ENCODE measurements at regions not wholly inside any gene's neighbourhood (a gene's known extent, or its start where the extent isn't known, plus 50 kb on each side); places are given as distances from the start of the nearest gene placed in this dataset.

DNA sequence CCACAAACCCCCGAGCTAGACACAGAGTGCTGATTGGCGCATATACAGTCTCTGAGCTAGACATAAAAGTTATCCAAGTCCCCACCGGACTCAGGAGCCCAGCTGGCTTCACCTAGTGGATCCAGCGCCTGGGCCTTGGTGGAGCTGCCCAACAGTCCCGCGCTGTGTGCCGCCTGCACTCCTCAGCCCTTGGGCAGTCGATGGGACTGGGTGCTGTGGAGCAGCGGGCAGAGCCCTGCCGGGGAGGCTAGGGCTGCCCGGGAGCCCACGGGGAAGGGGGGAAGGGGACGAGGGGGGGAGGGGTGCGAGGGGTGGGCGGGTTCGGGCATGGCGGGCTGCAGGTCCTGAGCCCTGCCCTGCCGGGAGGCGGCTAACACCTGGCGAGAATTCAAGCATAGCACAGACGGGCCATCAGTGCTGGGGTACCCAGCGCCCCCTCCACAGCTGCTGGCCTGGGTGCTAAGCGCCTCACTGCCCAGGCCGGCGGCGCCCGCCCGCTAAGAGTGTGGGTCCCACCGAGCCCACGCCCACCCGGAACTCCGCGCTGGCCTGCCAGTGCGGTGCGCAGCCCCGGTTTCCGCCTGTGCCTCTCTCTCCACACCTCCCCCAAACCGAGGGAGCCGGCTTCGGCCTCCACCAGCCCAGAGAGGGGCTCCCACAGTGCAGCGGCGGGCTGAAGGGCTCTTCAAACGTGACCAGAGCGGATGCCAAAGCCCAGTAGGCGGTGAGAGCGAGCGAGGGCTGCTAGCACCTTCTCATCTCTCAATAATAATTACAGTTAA, 391.2 kb upstream of the NUDT12 start:
- no peaks in the 10 kb centered on the region for H3K4me1 ChIP-seq (ENCODE audit: low read depth)
- no peak overlapping the region for H3K4me3 ChIP-seq
- H3K27ac ChIP-seq, result no peak overlapping the region
- no peaks in the 10 kb centered on the region for H3K9me3 ChIP-seq (ENCODE audit: low read depth)
- TF ChIP-seq, protein P1, sequence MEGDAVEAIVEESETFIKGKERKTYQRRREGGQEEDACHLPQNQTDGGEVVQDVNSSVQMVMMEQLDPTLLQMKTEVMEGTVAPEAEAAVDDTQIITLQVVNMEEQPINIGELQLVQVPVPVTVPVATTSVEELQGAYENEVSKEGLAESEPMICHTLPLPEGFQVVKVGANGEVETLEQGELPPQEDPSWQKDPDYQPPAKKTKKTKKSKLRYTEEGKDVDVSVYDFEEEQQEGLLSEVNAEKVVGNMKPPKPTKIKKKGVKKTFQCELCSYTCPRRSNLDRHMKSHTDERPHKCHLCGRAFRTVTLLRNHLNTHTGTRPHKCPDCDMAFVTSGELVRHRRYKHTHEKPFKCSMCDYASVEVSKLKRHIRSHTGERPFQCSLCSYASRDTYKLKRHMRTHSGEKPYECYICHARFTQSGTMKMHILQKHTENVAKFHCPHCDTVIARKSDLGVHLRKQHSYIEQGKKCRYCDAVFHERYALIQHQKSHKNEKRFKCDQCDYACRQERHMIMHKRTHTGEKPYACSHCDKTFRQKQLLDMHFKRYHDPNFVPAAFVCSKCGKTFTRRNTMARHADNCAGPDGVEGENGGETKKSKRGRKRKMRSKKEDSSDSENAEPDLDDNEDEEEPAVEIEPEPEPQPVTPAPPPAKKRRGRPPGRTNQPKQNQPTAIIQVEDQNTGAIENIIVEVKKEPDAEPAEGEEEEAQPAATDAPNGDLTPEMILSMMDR (IDR thresholded peaks at IDR 0.05; ENCODE audit: low read depth, low read length), result no peak
- no peaks in the 10 kb centered on the region for H3K27me3 ChIP-seq
- no peak for DNase-seq (ENCODE audit: low read depth in 1 of 2, low spot score in 1 of 2)
- H3K36me3 ChIP-seq, result no peaks in the 10 kb centered on the region

DNA sequence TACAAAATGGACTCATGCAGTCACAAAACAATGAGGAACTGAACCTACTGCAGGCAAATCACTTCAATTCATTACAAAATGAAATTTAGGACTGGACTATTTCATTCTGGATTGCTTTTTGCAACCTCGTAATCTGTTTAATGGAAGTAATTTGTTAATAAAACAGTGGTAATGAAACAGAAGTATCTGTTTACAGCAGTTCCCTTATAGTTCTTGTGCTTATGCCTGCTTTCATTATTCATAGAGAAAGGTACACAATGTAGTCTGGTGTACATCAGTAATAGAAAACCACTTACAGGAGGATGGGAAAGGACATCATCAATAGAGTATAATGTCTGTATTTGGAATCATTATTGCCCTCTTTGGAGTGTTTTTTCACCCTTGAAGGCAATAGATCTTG, 389.2 kb upstream of the NUDT12 start:
- TF ChIP-seq, protein P1 (IDR thresholded peaks at IDR 0.05; ENCODE audit: low read depth, low read length), result no peak
- no peak for DNase-seq (ENCODE audit: low read depth in 1 of 2, low spot score in 1 of 2)
- no peak overlapping the region for H3K27ac ChIP-seq
- no peaks in the 10 kb centered on the region for H3K4me1 ChIP-seq (ENCODE audit: low read depth)
- H3K27me3 ChIP-seq, result no peaks in the 10 kb centered on the region
- no peaks in the 10 kb centered on the region for H3K36me3 ChIP-seq
- no peaks in the 10 kb centered on the region for H3K9me3 ChIP-seq (ENCODE audit: low read depth)
- H3K4me3 ChIP-seq, result no peak overlapping the region

DNA sequence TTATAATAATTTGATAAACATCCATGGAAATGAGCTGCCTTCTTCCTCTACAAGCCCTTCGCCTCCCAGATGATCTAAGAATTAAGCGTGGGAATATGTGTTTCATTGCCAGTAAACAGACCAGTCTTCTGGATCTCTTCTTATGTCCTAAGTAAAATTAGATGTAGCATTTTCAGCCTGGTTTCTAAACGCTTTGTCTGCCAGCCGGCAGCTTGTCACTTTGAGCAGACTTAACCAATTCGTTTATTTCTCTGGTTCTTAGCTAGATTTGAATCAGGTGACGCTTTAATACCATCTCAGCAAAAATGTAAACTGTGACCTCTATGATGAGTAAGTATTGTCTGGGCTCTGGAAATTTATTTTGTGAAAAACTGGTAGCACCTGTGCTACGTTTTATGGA, 380.6 kb upstream of the NUDT12 start:
- TF ChIP-seq, protein P1 (IDR thresholded peaks at IDR 0.05; ENCODE audit: low read depth, low read length), result no peak
- no peaks in the 10 kb centered on the region for H3K9me3 ChIP-seq (ENCODE audit: low read depth)

DNA sequence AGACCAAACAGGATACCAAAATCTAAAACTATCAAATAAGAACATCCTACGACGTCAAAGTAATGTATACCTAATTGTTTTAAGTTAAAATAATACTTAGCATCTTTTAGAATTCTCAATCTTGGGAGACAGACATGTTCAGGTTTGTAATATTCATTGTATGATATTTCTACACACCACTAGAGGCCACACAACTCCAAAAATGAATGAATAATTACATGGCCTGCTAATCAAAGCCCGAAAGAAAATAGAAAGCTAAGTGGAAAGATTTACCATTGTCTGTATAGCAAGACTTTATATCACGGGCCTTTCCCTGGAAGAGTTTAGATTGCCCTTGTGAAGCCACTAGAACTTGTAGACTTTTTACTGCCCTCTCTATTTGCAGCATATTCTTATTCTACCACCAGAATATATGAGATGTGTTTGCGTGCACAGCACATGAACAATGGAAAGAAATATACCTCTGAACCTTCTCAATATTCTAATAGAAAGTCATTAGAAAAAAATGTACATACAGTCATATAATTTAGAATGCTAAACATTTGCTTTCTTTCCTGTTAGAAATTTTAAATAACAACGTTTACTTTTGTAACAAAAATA, 380.1 kb upstream of the NUDT12 start:
- Histone ChIP-seq H3K36me3 (no peaks in the 10 kb centered on the region), H3K27me3 (no peaks in the 10 kb centered on the region), H3K4me1 (ENCODE audit: low read depth) (no peaks in the 10 kb centered on the region), H3K4me3 (no peak overlapping the region), H3K27ac (no peak overlapping the region), H3K9me3 (ENCODE audit: low read depth) (no peaks in the 10 kb centered on the region)
- TF ChIP-seq, protein P1 (IDR thresholded peaks at IDR 0.05; ENCODE audit: low read depth, low read length), result no peak
- DNase-seq (ENCODE audit: low read depth in 1 of 2, low spot score in 1 of 2), result no peak

More for the DNA sequence above, 380.6 kb upstream of the NUDT12 start:
- H3K27ac ChIP-seq, result no peak overlapping the region
- H3K27me3 ChIP-seq, result no peaks in the 10 kb centered on the region
- no peak overlapping the region for H3K4me3 ChIP-seq
- no peak for DNase-seq (ENCODE audit: low read depth in 1 of 2, low spot score in 1 of 2)
- no peaks in the 10 kb centered on the region for H3K36me3 ChIP-seq
- H3K4me1 ChIP-seq (ENCODE audit: low read depth), result no peaks in the 10 kb centered on the region

DNA sequence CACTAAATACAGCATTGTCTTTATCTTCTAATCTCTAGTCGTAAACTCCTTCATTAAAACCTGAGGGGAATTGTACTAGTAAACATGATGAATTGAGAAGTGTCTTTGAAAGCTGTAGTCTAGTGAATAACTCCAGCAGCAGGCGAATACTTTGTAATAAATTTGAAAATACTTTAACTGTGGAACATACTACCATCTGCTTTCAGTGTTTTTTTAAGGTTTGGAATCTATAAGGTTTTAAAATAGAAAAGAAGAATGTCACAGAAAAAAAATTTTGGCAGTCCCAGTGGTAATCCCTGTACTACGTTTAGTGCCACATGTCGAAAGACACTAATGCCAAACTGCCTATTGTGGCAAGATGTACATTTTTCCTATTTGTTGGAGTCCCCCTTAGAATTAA, 379.0 kb upstream of the NUDT12 start:
- H3K36me3 ChIP-seq, result no peaks in the 10 kb centered on the region
- no peak for DNase-seq (ENCODE audit: low read depth in 1 of 2, low spot score in 1 of 2)

More for the DNA sequence above, 379.0 kb upstream of the NUDT12 start:
- Histone ChIP-seq H3K9me3 (ENCODE audit: low read depth) (no peaks in the 10 kb centered on the region), H3K27ac (no peak overlapping the region), H3K4me3 (no peak overlapping the region), H3K4me1 (ENCODE audit: low read depth) (no peaks in the 10 kb centered on the region), H3K27me3 (no peaks in the 10 kb centered on the region)
- TF ChIP-seq, protein P1 (IDR thresholded peaks at IDR 0.05; ENCODE audit: low read depth, low read length), result no peak
